AG09309 (cell line): ENCODE measurements at regions not wholly inside any gene's neighbourhood (a gene's known extent, or its start where the extent isn't known, plus 50 kb on each side); places are given as distances from the start of the nearest gene placed in this dataset.

ENCODE experiments used
- DNase-seq: peaks from one replicate; pipeline ENCODE4 v3.0.0-alpha.2; 2010; ENCODE audit warnings: low read depth
- H3K4me3 ChIP-seq: 2 replicates; pipeline ENCODE4 v1.5.1; 2011; ENCODE audit warnings: mild to moderate bottlenecking, low read depth, low read length, moderate library complexity; ENCODE audit not compliant: control insufficient read depth
- TF ChIP-seq, protein P1 (sequence below): IDR thresholded peaks from 2 replicates; pipeline ENCODE4 v1.5.1; 2011; ENCODE audit warnings: mild to moderate bottlenecking, low read depth, low read length, inconsistent platforms; ENCODE audit not compliant: insufficient read depth, control insufficient read depth; ENCODE audit errors: missing control alignments

DNA sequence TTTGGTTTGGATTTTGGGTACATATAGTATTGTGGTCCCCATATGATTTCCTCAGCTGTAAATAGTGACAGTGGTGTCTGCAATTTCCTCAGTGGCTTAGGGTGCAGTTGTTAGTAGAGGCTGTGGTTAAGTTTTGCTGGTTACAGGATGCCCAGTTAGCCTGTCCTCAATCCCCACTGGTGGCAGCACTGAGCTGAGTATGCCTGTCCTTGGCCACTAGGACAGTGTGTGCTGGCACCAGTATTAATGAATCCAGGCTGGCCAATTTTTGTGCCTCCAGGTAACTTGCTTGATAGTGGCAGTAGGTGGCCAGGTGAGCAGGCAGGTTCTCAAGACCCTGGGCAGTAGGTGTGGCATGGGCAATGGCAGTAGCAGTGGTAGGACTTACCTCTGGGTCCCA lies 973.1 kb downstream of the TMEM182 start:
- TF ChIP-seq, protein P1, sequence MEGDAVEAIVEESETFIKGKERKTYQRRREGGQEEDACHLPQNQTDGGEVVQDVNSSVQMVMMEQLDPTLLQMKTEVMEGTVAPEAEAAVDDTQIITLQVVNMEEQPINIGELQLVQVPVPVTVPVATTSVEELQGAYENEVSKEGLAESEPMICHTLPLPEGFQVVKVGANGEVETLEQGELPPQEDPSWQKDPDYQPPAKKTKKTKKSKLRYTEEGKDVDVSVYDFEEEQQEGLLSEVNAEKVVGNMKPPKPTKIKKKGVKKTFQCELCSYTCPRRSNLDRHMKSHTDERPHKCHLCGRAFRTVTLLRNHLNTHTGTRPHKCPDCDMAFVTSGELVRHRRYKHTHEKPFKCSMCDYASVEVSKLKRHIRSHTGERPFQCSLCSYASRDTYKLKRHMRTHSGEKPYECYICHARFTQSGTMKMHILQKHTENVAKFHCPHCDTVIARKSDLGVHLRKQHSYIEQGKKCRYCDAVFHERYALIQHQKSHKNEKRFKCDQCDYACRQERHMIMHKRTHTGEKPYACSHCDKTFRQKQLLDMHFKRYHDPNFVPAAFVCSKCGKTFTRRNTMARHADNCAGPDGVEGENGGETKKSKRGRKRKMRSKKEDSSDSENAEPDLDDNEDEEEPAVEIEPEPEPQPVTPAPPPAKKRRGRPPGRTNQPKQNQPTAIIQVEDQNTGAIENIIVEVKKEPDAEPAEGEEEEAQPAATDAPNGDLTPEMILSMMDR, result no peak

DNA sequence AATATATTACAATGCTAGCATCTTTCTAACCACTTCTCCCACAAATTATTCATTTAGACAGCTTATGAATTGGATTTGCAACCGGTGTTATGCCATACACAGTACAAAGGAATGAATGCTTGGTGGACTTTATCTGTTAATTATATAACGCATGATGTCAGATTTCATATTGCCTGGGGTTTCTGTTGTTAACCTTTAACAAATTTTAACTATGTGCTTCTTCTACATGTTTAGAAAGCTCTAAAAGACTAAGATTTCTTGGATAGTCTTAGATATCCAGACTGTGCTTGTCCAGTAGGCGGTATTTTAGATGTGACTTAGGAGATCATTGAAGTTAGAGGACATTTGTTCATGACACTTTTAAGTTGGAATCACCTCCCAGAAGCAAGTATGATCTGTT lies 976.3 kb downstream of the TMEM182 start:
- no peak for DNase-seq
- TF ChIP-seq, protein P1, result no peak

More for the DNA sequence above, 973.1 kb downstream of the TMEM182 start:
- no peak for DNase-seq
- H3K4me3 ChIP-seq, result no peak overlapping the region

DNA sequence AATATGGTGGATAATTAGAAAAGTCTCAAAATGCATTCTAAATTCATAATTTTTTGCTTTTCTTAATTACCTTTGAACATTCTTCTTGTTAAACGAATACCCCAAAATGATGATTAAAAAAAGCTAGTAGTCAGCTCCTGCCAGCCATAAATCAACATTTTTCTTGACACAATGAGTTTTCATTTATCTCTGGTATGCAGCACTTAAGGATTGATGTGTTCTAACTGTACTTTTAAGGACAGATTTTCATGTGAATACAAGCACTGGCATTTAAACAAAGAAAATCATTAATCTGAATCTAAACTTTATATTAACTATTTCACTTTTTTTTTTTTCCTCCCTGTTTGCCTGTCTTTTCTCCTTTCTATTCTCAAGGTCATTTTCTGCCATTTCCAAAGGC lies 976.8 kb downstream of the TMEM182 start:
- no peak overlapping the region for H3K4me3 ChIP-seq
- DNase-seq, result no peak
- TF ChIP-seq, protein P1, result no peak

More for the DNA sequence above, 976.3 kb downstream of the TMEM182 start:
- H3K4me3 ChIP-seq, result no peak overlapping the region

DNA sequence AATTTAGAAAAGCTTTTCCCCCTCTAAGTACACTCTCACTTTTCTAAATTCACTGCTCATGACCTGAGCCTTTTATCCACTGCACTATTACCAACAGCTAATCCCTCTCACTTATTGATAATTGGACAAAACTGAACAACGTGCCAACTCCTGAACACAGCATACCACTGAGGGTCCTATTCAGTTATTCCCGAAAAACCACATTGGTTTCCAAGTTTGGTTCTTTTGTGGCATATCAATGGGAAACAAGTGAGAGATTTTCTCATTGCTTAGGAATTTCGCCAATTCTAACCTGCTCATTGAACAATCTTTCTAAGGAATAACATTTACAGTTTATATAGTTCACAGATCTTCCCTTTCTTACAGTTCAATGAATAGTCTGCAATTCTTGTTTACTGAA lies 977.4 kb downstream of the TMEM182 start:
- no peak overlapping the region for H3K4me3 ChIP-seq
- TF ChIP-seq, protein P1, result no peak
- no peak for DNase-seq

DNA sequence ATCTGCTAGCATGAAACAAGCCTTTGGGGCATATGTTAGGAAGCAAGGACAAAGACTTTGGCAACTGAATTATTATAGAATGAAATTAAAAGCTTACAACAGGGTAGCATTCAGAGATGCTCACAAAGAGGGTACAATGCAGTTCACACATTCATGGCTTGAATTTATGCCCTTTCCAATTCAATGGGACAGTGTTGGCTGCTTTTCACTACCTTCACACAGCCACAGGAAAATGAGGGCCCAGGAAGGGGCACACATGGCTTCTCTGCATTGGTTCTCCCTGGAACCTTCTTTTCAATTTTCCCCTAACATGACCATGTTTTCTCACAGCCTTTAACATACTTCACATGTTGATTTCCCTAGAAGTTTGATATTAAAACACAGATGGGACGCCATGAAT lies 978.1 kb downstream of the TMEM182 start:
- DNase-seq, result no peak
- TF ChIP-seq, protein P1, result no peak
- H3K4me3 ChIP-seq, result no peak overlapping the region

DNA sequence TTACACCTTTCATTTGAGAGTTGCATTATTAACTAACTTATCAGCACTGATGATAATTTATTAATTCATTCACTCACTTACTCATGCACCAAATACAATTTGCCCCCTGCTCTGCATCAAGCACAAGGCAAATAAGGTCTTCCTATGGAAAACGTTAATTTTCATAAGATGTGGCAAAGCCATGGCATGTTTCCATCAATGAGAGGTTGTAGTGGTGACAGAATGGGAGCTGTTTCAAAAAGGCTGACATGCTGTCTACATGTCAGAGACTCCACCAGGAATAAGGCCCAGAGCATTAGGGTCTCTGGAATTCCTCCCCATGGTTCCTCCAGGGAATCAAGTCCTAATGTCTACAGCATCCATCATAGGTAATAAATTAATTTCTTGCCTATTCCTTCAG lies 978.8 kb downstream of the TMEM182 start:
- no peak for DNase-seq
- no peak overlapping the region for H3K4me3 ChIP-seq
- TF ChIP-seq, protein P1, result no peak

DNA sequence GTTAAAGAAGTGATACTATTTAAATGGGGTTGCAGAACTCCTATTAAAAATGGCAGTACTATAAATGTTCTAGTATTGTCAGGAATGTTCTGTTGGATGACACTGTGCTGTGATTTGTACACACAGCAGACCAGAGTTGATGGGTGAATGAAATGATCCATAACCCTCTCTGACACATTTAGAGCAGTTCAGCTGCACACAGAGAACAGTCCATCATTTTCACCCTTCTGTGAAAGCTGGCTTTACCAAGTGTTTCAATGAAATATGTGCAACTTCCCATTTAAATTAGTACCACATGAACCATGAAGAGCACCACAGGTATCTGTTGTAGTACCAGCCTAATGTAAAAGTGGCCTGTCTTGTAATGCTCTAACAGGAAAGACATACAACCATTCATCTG lies 981.4 kb downstream of the TMEM182 start:
- TF ChIP-seq, protein P1, result no peak
- no peak for DNase-seq
- H3K4me3 ChIP-seq, result no peak overlapping the region
